MG63 (cell line): ENCODE measurements at regions not wholly inside any gene's neighbourhood (a gene's known extent, or its start where the extent isn't known, plus 50 kb on each side); places are given as distances from the start of the nearest gene placed in this dataset.
"Not testable (repeated sequence)": the region's sequence is repeated elsewhere in the genome, so short reads cannot be mapped to it uniquely, and the experiment has no call there.

ENCODE experiments used
- DNase-seq: peaks from one replicate; pipeline ENCODE4 v3.0.0-alpha.2; 2020
- H3K27me3 ChIP-seq: fragments of 250-450 bp; sonication (Bioruptor Pico); 2 replicates; pipeline ENCODE4 v1.5.1; 2020; ENCODE audit warnings: mild to moderate bottlenecking, moderate library complexity
- H3K36me3 ChIP-seq: fragments of 250-450 bp; sonication (Bioruptor Pico); 2 replicates; pipeline ENCODE4 v1.5.1; 2020; ENCODE audit warnings: mild to moderate bottlenecking, moderate library complexity
- H3K4me3 ChIP-seq: fragments of 250-450 bp; sonication (Bioruptor Pico); 2 replicates; pipeline ENCODE4 v1.5.1; 2020; ENCODE audit warnings: mild to moderate bottlenecking, moderate library complexity
- H3K9me3 ChIP-seq: fragments of 250-450 bp; sonication (Bioruptor Pico); 2 replicates; pipeline ENCODE4 v1.5.1; 2020; ENCODE audit warnings: mild to moderate bottlenecking, moderate library complexity

DNA sequence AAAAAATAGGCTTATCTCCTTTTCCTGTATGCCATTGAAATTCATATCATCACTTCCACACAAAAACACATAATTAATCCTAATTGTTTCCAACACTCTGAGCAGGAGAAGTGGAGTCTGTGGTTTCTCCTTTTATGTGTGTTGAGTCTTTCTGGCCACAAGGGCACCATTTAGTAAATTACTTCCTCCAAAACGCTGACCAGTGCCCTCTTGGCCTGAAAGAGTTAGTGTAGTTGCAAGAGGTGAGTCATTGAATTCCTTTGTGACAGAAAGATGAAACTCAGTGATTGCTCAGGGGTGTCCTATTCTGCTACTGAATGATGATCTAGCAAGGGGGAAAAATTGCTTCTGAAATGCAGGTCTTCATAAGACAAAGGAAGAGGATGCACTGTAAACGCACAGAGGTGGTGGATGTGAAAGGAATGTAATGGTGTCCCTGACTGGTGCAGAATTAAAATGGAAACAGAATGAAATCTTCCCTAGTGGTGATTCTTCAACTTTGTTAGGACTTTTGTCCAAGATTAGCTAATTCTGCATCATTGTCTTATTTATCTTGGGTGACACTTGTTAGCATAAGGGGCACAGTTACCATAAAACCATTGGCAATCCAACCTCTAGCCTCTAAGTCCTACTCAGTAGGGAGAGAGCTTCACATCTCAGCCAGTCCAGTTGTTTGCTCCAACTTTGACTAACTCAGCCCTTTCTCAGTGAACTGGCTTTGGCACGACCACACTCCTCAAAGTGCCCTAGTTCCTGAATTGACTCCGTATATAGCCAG is 208.4 kb upstream of the NANOGP8 start:
- DNase-seq = peak; percentile 44
- no peaks in the 10 kb centered on the region for H3K27me3 ChIP-seq
- no peak overlapping the region for H3K4me3 ChIP-seq
- no peaks in the 10 kb centered on the region for H3K9me3 ChIP-seq
- H3K36me3 ChIP-seq = no peaks in the 10 kb centered on the region

- Histone ChIP-seq H3K9me3 (no peaks in the 10 kb centered on the region), H3K4me3 (no peak overlapping the region), H3K27me3 (no peaks in the 10 kb centered on the region), H3K36me3 (no peaks in the 10 kb centered on the region)
- DNase-seq = no peak
Measured at GRCh38 chr15:35290301-35290721, 205.2 kb upstream of the NANOGP8 start.

DNA sequence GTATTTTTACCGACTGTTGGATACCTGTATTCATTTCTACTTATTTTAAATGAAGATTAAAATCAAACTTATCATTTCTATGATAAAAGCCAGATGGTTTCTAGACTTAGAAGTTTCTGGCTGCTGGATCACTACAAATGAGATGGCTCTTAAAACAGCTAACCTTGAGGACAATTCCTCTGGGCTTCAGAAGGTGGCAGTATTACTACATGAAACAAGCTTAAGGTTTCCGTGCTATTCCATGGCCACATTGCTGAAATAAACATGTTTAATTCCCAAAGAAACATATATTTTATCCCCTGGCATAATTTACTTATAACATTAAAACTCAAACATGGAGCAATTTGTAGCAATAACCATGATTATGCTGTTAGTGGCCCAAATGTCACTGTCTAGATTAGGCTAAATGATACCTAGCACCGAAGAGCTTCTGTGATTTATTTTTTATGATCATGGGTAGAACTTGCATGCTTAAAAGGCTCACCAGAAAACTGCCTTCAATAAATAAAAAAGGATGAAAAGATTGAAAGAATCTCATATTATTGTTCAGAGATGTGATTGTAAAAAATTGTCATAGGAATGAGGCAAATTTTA is 204.0 kb upstream of the NANOGP8 start:
- Histone ChIP-seq H3K4me3 (no peak overlapping the region), H3K27me3 (no peaks in the 10 kb centered on the region), H3K36me3 (no peaks in the 10 kb centered on the region), H3K9me3 (no peaks in the 10 kb centered on the region)
- no peak for DNase-seq

GRCh38 chr15:35288580-35288979 is 203.5 kb upstream of the NANOGP8 start:
- no peak for DNase-seq
- no peaks in the 10 kb centered on the region for H3K9me3 ChIP-seq
- H3K4me3 ChIP-seq = no peak overlapping the region
- H3K36me3 ChIP-seq = no peaks in the 10 kb centered on the region
- no peaks in the 10 kb centered on the region for H3K27me3 ChIP-seq

GRCh38 chr15:35286721-35287120 is 201.6 kb upstream of the NANOGP8 start:
- Histone ChIP-seq H3K36me3 (no peaks in the 10 kb centered on the region), H3K9me3 (no peaks in the 10 kb centered on the region), H3K27me3 (no peaks in the 10 kb centered on the region), H3K4me3 (no peak overlapping the region)
- no peak for DNase-seq

DNA sequence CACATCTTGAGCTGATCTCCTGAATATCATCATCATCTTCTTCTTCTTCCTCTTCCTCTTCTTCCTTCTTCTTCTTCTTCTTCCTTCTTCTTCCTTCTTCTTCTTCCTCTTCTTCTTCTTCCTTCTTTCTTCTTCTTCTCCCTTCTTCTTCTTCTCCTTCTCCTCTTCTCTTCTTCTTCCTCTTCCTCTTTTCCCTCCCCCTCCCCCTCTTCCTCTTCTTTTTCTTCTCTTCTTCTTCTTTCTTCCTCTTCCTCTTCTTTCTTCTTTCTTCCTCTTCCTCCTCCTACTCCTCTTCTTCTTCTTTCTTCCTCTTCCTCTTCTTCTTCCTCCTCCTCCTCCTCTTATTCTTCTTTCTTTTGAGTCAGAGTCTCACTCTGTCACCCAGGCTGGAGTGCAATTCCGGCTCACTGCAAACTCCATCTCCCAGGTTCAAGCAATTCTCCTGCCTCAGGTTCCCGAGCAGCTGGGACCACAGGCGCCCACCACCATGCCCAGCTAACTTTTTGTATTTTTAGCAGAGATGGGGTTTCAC is 197.9 kb upstream of the NANOGP8 start:
- Histone ChIP-seq H3K36me3 (no peaks in the 10 kb centered on the region), H3K9me3 (no peaks in the 10 kb centered on the region), H3K4me3 (no peak overlapping the region), H3K27me3 (no peaks in the 10 kb centered on the region)
- no peak for DNase-seq

GRCh38 chr15:35281515-35281914 is 196.4 kb upstream of the NANOGP8 start:
- no peak for DNase-seq
- H3K36me3 ChIP-seq = no peaks in the 10 kb centered on the region
- no peak overlapping the region for H3K4me3 ChIP-seq
- no peaks in the 10 kb centered on the region for H3K27me3 ChIP-seq
- no peaks in the 10 kb centered on the region for H3K9me3 ChIP-seq

DNA sequence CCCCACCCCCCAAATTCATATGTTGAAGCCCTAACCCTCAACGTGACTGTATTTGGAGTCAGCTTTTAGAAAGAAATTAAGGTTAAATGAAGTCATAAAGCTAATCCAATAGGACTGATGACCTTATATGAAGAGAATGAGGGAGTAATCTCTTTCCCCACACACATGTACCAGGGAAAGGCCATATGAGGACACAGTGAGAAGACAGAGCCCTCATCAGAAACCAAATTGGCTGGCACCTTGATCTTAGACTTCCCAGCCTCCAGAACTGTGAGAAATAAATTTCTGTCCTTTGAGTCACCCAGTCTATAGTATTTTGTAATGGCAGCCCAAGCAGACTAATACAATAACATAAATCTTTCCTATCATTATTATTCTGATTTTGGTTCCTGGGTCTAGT is 194.7 kb upstream of the NANOGP8 start:
- H3K36me3 ChIP-seq = no peaks in the 10 kb centered on the region
- H3K9me3 ChIP-seq = no peaks in the 10 kb centered on the region; the same call in 1 of the 2 replicates
- DNase-seq = no peak
- H3K27me3 ChIP-seq = no peaks in the 10 kb centered on the region
- H3K4me3 ChIP-seq = no peak overlapping the region

DNA sequence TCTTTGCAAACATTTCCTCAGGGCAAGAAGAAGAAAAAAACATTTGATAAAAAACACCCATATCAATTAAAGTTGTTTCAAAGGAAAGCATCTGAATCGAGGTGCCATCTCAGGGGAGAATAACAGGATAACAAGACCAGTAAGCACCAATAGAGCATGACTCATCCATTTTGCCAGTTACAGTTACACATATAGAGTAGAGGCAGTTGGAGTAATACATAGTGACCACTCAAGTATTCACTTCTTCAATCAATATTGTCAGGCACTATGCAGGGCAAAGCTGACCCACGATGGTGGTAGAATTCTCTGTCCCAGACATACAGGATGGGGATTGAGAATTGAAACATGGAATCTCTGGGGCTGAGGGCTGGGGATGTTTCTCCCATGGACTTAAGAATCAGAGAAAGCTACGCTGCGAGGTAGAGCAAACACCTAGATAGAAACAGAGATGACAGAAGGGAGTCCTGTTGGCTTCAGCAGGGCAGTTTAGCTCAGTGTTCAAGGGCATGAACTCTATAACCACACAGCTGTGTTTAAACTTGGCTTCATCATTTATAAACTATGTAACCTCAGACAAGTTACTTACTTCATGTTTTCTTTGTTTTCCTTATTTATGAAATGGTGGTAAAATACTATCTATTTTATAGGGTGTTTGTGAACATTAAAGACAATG is 186.4 kb upstream of the NANOGP8 start:
- no peaks in the 10 kb centered on the region for H3K36me3 ChIP-seq
- DNase-seq = no peak
- no peak overlapping the region for H3K4me3 ChIP-seq
- no peaks in the 10 kb centered on the region for H3K27me3 ChIP-seq
- H3K9me3 ChIP-seq = no peaks in the 10 kb centered on the region; the same call in 1 of the 2 replicates

GRCh38 chr15:35260941-35261340 is 175.8 kb upstream of the NANOGP8 start:
- Histone ChIP-seq H3K4me3 (no peak overlapping the region), H3K27me3 (no peaks in the 10 kb centered on the region), H3K36me3 (no peaks in the 10 kb centered on the region), H3K9me3 (no peaks in the 10 kb centered on the region)
- no peak for DNase-seq

GRCh38 chr15:35260274-35260673 is 175.2 kb upstream of the NANOGP8 start:
- not testable (repeated sequence) for H3K27me3 ChIP-seq, H3K9me3 ChIP-seq, H3K4me3 ChIP-seq, DNase-seq, H3K36me3 ChIP-seq

DNA sequence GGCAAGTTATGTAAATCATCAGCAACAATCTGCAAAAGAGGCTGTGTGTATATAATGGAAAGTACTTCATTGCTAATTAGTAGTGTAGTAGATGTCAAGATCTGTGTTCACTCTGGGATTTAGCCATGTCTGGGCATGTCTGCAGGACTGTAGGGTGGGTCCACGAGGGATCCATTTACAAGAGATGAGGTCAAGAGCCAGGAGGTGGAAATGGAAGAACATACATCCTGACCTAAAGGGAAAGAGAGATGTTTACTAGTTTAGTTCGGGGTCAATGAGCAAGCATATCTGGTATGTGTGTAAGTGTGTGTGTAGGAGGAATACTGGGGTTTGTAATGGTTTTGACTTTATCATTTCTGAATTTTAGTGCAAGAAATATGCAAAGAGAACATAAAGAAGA is 171.5 kb upstream of the NANOGP8 start:
- no peaks in the 10 kb centered on the region for H3K27me3 ChIP-seq
- no peaks in the 10 kb centered on the region for H3K36me3 ChIP-seq
- no peak for DNase-seq
- no peak overlapping the region for H3K4me3 ChIP-seq
- H3K9me3 ChIP-seq = no peaks in the 10 kb centered on the region

DNA sequence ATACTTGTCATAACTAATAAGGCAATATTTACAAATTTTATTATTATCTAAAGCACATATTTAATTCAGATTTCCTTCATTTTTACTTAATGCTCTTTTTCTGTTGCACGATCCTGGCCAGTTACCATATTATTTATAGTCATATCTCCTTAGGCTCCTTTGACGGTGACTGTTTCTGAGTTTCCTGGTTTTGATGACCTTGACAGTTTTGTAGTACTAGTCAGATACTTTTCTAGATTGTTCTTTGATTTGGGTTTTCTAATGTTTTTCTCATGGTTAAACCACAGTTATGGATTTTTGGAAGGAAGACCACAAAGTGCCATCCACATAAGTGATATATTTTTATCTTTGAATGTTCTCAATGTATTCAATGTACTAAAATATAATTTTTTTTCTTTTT is 171.0 kb upstream of the NANOGP8 start:
- no peak for DNase-seq
- H3K27me3 ChIP-seq = no peaks in the 10 kb centered on the region
- H3K36me3 ChIP-seq = no peaks in the 10 kb centered on the region
- no peaks in the 10 kb centered on the region for H3K9me3 ChIP-seq
- no peak overlapping the region for H3K4me3 ChIP-seq

DNA sequence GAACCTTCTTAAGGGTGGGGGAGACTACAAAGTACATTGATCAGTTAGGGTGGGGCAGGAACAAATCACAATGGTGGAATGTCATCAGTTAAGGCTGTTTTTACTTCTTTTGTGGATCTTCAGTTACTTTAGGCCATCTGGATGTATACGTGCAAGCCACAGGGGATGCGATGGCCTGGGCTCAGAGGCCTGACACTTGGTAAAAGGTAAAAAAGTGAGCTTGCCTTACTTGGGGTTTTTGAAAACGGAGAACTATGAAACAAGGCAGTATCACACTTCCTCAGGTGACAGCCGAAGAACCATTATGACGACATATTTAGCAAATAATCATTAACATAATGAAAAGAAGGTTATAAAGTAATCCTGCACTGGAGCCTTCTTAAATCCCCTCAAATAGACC is 169.8 kb upstream of the NANOGP8 start:
- H3K9me3 ChIP-seq, H3K27me3 ChIP-seq, H3K36me3 ChIP-seq, H3K4me3 ChIP-seq, DNase-seq: not testable (repeated sequence)

DNA sequence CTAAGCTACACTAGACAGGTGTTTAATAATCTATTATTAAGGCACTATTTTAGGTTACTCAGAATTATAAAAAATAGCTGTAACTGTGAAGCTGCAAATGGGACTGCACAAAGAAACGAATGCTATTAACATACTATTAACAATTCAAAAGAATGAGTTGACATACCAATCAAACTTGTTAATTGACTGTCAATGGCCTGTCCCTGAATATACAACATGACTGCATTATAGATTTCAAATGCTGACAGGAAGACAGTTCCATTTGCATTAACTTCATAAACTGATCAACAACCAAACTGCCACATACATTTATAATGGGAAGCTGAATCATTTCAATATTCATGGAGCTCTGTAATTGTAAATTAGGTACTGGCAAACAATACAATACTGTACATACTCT is 169.0 kb upstream of the NANOGP8 start:
- no peak overlapping the region for H3K4me3 ChIP-seq
- no peak for DNase-seq
- H3K36me3 ChIP-seq = no peaks in the 10 kb centered on the region
- H3K9me3 ChIP-seq = no peaks in the 10 kb centered on the region
- no peaks in the 10 kb centered on the region for H3K27me3 ChIP-seq

- no peak for DNase-seq
- Histone ChIP-seq H3K4me3 (no peak overlapping the region), H3K27me3 (no peaks in the 10 kb centered on the region), H3K36me3 (no peaks in the 10 kb centered on the region), H3K9me3 (no peaks in the 10 kb centered on the region)
Measured at GRCh38 chr15:35252351-35252865, 167.3 kb upstream of the NANOGP8 start.

DNA sequence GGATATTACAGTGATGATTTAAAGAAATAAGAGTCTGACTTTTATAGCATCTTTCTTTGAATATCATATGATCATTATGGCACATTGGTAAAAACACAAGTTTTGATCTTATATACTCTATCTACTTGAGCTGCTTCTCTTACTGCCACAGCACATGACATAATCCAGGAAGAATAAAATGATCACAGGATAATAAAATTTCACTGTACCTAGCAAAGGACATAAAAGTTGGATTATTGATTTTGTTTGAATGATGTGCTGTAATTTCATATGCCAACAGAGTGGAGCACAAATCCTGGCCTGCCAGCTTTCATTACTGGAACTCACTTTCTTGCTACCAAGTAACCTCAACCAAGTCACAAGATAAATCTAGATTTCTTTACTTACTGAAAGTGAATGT is 162.1 kb upstream of the NANOGP8 start:
- H3K27me3 ChIP-seq = no peaks in the 10 kb centered on the region
- no peak overlapping the region for H3K4me3 ChIP-seq
- no peak for DNase-seq
- no peaks in the 10 kb centered on the region for H3K36me3 ChIP-seq
- H3K9me3 ChIP-seq = no peaks in the 10 kb centered on the region
